ENCODE measurements at regions not wholly inside any gene's neighbourhood (a gene's known extent, or its start where the extent isn't known, plus 50 kb on each side); places are given as distances from the start of the nearest gene placed in this dataset.

DNA sequence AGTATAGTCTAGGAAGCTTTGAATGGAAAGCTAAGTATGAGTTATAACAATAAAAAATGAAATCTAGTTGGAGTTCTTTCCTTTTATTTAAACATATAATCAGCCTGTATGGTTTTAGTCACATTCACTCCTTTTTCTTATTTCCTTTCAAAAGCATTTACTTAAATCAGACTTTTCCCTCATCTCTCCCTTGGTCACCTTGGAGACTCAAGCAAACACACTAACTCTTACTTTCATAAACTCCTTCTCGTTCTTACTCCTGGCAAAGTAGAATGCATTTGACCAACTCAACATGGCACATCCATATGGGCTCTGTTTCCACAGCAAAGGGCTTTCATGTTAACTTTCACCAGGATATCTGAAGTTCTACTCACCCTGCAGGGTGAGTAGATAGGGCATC, 400.0 kb downstream of the LMO7 start:
- TF ChIP-seq, protein P1, sequence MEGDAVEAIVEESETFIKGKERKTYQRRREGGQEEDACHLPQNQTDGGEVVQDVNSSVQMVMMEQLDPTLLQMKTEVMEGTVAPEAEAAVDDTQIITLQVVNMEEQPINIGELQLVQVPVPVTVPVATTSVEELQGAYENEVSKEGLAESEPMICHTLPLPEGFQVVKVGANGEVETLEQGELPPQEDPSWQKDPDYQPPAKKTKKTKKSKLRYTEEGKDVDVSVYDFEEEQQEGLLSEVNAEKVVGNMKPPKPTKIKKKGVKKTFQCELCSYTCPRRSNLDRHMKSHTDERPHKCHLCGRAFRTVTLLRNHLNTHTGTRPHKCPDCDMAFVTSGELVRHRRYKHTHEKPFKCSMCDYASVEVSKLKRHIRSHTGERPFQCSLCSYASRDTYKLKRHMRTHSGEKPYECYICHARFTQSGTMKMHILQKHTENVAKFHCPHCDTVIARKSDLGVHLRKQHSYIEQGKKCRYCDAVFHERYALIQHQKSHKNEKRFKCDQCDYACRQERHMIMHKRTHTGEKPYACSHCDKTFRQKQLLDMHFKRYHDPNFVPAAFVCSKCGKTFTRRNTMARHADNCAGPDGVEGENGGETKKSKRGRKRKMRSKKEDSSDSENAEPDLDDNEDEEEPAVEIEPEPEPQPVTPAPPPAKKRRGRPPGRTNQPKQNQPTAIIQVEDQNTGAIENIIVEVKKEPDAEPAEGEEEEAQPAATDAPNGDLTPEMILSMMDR (IDR thresholded peaks at IDR 0.05; ENCODE audit: insufficient read depth, low read length), result no peak
- no peak for TF ChIP-seq POLR2AphosphoS5 (IDR thresholded peaks at IDR 0.05; ENCODE audit: low read depth)
- TF ChIP-seq GABPA (IDR thresholded peaks at IDR 0.05; ENCODE audit: low read depth), result no peak
